CD14-positive monocyte (primary cell): ENCODE measurements at regions not wholly inside any gene's neighbourhood (a gene's known extent, or its start where the extent isn't known, plus 50 kb on each side); places are given as distances from the start of the nearest gene placed in this dataset.
A peak's percentile ranks its signal among the peaks of the same experiment; 100 is the strongest.

ENCODE experiments used
- DNase-seq, 3 donors: peaks; one replicate each; pipeline ENCODE4 v3.0.0-alpha.2; 2011 to 2022
- H2AFZ ChIP-seq: 2 replicates; pipeline ENCODE4 v1.6.0; 2012; ENCODE audit warnings: mild to moderate bottlenecking, low read depth, low read length, inconsistent platforms; ENCODE audit not compliant: insufficient read depth, poor library complexity, severe bottlenecking
- H3K27ac ChIP-seq, 2 donors: 1 replicate in 1 of 2; 2 replicates in 1 of 2; pipeline ENCODE4 v1.5.1; 2012 to 2013; ENCODE audit warnings: low read length in 2 of 2, control low read depth in 1 of 2, inconsistent platforms in 1 of 2, low read depth in 1 of 2, mild to moderate bottlenecking in 1 of 2
- H3K27me3 ChIP-seq, 2 donors: one replicate each; pipeline versions ENCODE4 v1.6.0 to v1.6.1; 2011 to 2013; ENCODE audit warnings: low read length in 2 of 2; ENCODE audit not compliant: control insufficient read depth in 2 of 2, insufficient read depth in 2 of 2
- H3K36me3 ChIP-seq, 2 donors: replicated peaks in 1 of 2; 1 replicate in 1 of 2; 2 replicates in 1 of 2; pipeline versions ENCODE4 v1.5.1 to v1.6.1; 2012 to 2013; ENCODE audit warnings: low read length in 2 of 2, control low read depth in 1 of 2, inconsistent platforms in 1 of 2, mild to moderate bottlenecking in 1 of 2; ENCODE audit not compliant: insufficient read depth in 2 of 2, control insufficient read depth in 1 of 2
- H3K4me1 ChIP-seq, 2 donors: 1 replicate in 1 of 2; 2 replicates in 1 of 2; pipeline versions ENCODE4 v1.5.1 to v1.6.1; 2012 to 2013; ENCODE audit warnings: low read length in 2 of 2, control low read depth in 1 of 2, inconsistent platforms in 1 of 2, mild to moderate bottlenecking in 1 of 2, moderate library complexity in 1 of 2; ENCODE audit not compliant: insufficient read depth in 2 of 2, control insufficient read depth in 1 of 2
- H3K4me2 ChIP-seq: replicated peaks from 2 replicates; pipeline ENCODE3; 2012; ENCODE audit warnings: low read length, moderate library complexity, mild to moderate bottlenecking; ENCODE audit not compliant: poor library complexity, severe bottlenecking; ENCODE audit errors: extremely low read depth
- H3K4me3 ChIP-seq, 3 experiments: fragments of 200-600 bp in 1 of 3; sonication (generic) in 1 of 3; replicated peaks in 1 of 3; 1 replicate in 2 of 3; 2 replicates in 1 of 3; pipeline ENCODE4 v1.5.1; 2011 to 2013; ENCODE audit warnings: low read length in 3 of 3, mild to moderate bottlenecking in 3 of 3, control low read depth in 2 of 3, low read depth in 2 of 3, inconsistent platforms in 1 of 3, moderate library complexity in 1 of 3
- H3K79me2 ChIP-seq: 2 replicates; pipeline ENCODE4 v1.6.0; 2012; ENCODE audit warnings: mild to moderate bottlenecking, control low read depth, inconsistent platforms, low read length, moderate library complexity; ENCODE audit not compliant: insufficient read depth
- H3K9ac ChIP-seq: 2 replicates; pipeline ENCODE4 v1.6.0; 2017; ENCODE audit warnings: low read length, mild to moderate bottlenecking; ENCODE audit not compliant: insufficient read depth, poor library complexity, severe bottlenecking
- H3K9me3 ChIP-seq, 2 donors: replicated peaks in 1 of 2; 1 replicate in 1 of 2; 2 replicates in 1 of 2; pipeline versions ENCODE4 v1.5.1 to v1.6.1; 2012 to 2013; ENCODE audit warnings: low read length in 2 of 2, control low read depth in 1 of 2; ENCODE audit not compliant: control insufficient read depth in 1 of 2, insufficient read depth in 1 of 2
- H4K20me1 ChIP-seq: 2 replicates; pipeline ENCODE4 v1.6.0; 2012; ENCODE audit warnings: mild to moderate bottlenecking, low read length, control low read depth, moderate library complexity; ENCODE audit not compliant: insufficient read depth
- H3K27ac Mint-ChIP-seq, 7 donors: one replicate each; pipeline ENCODE4 v1.8.0; 2020; ENCODE audit warnings: mild to moderate bottlenecking in 7 of 7, mixed read lengths in 7 of 7, moderate library complexity in 6 of 7, inconsistent platforms in 2 of 7
- H3K27me3 Mint-ChIP-seq, 3 donors: one replicate each; pipeline ENCODE4 v1.8.0; 2021 to 2022; ENCODE audit warnings: low read depth in 3 of 3, mild to moderate bottlenecking in 3 of 3, mixed read lengths in 3 of 3, moderate library complexity in 3 of 3, inconsistent platforms in 1 of 3
- H3K36me3 Mint-ChIP-seq, 2 donors: one replicate each; pipeline ENCODE4 v1.8.0; 2020; ENCODE audit warnings: mixed read lengths in 2 of 2, inconsistent platforms in 1 of 2, mild to moderate bottlenecking in 1 of 2
- H3K4me1 Mint-ChIP-seq: one replicate; pipeline ENCODE4 v1.8.0; 2020; ENCODE audit warnings: mild to moderate bottlenecking, mixed read lengths
- H3K4me3 Mint-ChIP-seq, 2 donors: one replicate each; pipeline ENCODE4 v1.8.0; 2020; ENCODE audit warnings: mild to moderate bottlenecking in 2 of 2, mixed read lengths in 2 of 2, moderate library complexity in 1 of 2
- H3K9me3 Mint-ChIP-seq, 7 donors: one replicate each; pipeline ENCODE4 v1.8.0; 2020 to 2022; ENCODE audit warnings: mixed read lengths in 7 of 7, mild to moderate bottlenecking in 6 of 7, moderate library complexity in 6 of 7, inconsistent platforms in 2 of 7
- CTCF ChIP-seq: fragments of 200-600 bp; IDR thresholded peaks from one replicate; pipeline ENCODE4 v1.8.0; 2022; ENCODE audit warnings: antibody characterized with exemption, mild to moderate bottlenecking
- WGBS: methylation state at CpG from one replicate; pipeline ENCODE4 v1.1.5; 2013; ENCODE audit warnings: missing lambda C conversion rate; ENCODE audit not compliant: insufficient coverage; 5-methylcytosine and 5-hydroxymethylcytosine counted together
- intact Hi-C, 2 donors: fragments of 100-400 bp; cut with micrococcal nuclease; formaldehyde crosslinking; loops; one replicate each; pipeline versions ENCODE4 v1.15.0 to v1.15.1; 2023

- no peaks in the 10 kb centered on the region for H3K27me3 ChIP-seq
Observed at GRCh38 chr2:175871331-175872004, 130.6 kb downstream of the LNPK start.

GRCh38 chr2:175865716-175866115, 136.4 kb downstream of the LNPK start:
- Histone ChIP-seq H3K4me1 (no peaks in the 10 kb centered on the region), H3K9ac (no peak overlapping the region)

More at GRCh38 chr2:175871331-175872004, 130.6 kb downstream of the LNPK start:
- H3K9me3 ChIP-seq, result no peaks in the 10 kb centered on the region
- no peak overlapping the region for H3K4me2 ChIP-seq
- Mint-ChIP-seq H3K4me1 (no peaks in the 10 kb centered on the region), H3K27ac (peak overlapping the region in 1 of 7 donors; percentile 3), H3K4me3 (no peak overlapping the region), H3K27me3 (peaks cover 0 to 7% (median 0%) of the 10 kb centered on the region in 3 donors), H3K36me3 (no peaks in the 10 kb centered on the region), H3K9me3 (peaks cover 0 to 4% (median 1%) of the 10 kb centered on the region in 7 donors)
- H3K79me2 ChIP-seq, result no peaks in the 10 kb centered on the region
- H3K4me3 ChIP-seq, result no peak overlapping the region
- intact Hi-C loops, result no loop called here
- no peak for DNase-seq
- no peak overlapping the region for H3K27ac ChIP-seq
- WGBS, result 84% methylated on average over 2 of the region's 3 CpGs
- no peak overlapping the region for H2AFZ ChIP-seq
- no peaks in the 10 kb centered on the region for H3K4me1 ChIP-seq
- no peak for TF ChIP-seq CTCF
- H3K36me3 ChIP-seq, result no peaks in the 10 kb centered on the region
- no peak overlapping the region for H3K9ac ChIP-seq
- H4K20me1 ChIP-seq, result no peaks in the 10 kb centered on the region

More at GRCh38 chr2:175865716-175866115, 136.4 kb downstream of the LNPK start:
- DNase-seq, result no peak
- Mint-ChIP-seq H3K9me3 (peaks cover 0 to 7% (median 0%) of the 10 kb centered on the region in 7 donors), H3K27ac (no peak overlapping the region), H3K36me3 (no peaks in the 10 kb centered on the region), H3K27me3 (peaks cover 0 to 11% (median 3%) of the 10 kb centered on the region in 3 donors), H3K4me1 (no peaks in the 10 kb centered on the region), H3K4me3 (no peak overlapping the region)
- no peak for TF ChIP-seq CTCF
- 78% methylated on average over 1 of the region's 4 CpGs for WGBS
- no peak overlapping the region for H3K4me3 ChIP-seq
- H3K36me3 ChIP-seq, result no peaks in the 10 kb centered on the region
- peaks cover 0 to 2% of the 10 kb centered on the region in 2 donors for H3K27me3 ChIP-seq
- no peak overlapping the region for H2AFZ ChIP-seq
- no peak overlapping the region for H3K27ac ChIP-seq
- no peak overlapping the region for H3K4me2 ChIP-seq
- no peaks in the 10 kb centered on the region for H3K9me3 ChIP-seq
- H3K79me2 ChIP-seq, result no peaks in the 10 kb centered on the region
- intact Hi-C loops, result no loop called here
- no peaks in the 10 kb centered on the region for H4K20me1 ChIP-seq
